ENCODE measurements at regions not wholly inside any gene's neighbourhood (a gene's known extent, or its start where the extent isn't known, plus 50 kb on each side); places are given as distances from the start of the nearest gene placed in this dataset.

DNA sequence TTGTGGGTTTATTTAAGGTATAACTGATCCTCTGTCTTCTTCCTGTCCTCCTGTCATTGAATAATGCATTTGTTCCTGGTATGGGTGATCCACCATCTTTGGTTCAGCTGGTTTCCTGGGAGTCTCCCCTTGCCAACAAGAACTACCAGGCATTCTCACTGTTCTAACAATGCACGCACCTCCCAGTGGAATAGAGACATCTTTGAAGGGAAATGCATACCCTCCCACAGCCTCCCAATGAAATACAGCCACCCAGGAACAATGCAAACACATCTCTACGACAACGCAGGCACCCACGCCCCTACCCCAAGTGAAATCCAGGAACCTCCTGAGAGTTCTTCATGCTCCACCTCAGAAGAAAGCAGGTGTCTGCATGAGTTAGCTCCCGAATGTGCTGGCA is 318.0 kb downstream of the SOX11 start:
- no peak for TF ChIP-seq POLR2AphosphoS5 (IDR thresholded peaks at IDR 0.05; ENCODE audit: low read depth, low read length)
- TF ChIP-seq SIN3A (IDR thresholded peaks at IDR 0.05; ENCODE audit: borderline replicate concordance, insufficient read depth, low read length) = no peak
- TF ChIP-seq TAF1 (IDR thresholded peaks at IDR 0.05; ENCODE audit: borderline replicate concordance, insufficient read depth, low read length) = no peak
- TF ChIP-seq, protein P1, sequence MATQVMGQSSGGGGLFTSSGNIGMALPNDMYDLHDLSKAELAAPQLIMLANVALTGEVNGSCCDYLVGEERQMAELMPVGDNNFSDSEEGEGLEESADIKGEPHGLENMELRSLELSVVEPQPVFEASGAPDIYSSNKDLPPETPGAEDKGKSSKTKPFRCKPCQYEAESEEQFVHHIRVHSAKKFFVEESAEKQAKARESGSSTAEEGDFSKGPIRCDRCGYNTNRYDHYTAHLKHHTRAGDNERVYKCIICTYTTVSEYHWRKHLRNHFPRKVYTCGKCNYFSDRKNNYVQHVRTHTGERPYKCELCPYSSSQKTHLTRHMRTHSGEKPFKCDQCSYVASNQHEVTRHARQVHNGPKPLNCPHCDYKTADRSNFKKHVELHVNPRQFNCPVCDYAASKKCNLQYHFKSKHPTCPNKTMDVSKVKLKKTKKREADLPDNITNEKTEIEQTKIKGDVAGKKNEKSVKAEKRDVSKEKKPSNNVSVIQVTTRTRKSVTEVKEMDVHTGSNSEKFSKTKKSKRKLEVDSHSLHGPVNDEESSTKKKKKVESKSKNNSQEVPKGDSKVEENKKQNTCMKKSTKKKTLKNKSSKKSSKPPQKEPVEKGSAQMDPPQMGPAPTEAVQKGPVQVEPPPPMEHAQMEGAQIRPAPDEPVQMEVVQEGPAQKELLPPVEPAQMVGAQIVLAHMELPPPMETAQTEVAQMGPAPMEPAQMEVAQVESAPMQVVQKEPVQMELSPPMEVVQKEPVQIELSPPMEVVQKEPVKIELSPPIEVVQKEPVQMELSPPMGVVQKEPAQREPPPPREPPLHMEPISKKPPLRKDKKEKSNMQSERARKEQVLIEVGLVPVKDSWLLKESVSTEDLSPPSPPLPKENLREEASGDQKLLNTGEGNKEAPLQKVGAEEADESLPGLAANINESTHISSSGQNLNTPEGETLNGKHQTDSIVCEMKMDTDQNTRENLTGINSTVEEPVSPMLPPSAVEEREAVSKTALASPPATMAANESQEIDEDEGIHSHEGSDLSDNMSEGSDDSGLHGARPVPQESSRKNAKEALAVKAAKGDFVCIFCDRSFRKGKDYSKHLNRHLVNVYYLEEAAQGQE (IDR thresholded peaks at IDR 0.05; ENCODE audit: insufficient read depth in 1 of 2, low read depth in 2 of 2, low read length in 2 of 2) = no peak

All from PFSK-1 (cell line).